ENCODE measurements at regions not wholly inside any gene's neighbourhood (a gene's known extent, or its start where the extent isn't known, plus 50 kb on each side); places are given as distances from the start of the nearest gene placed in this dataset.

DNA sequence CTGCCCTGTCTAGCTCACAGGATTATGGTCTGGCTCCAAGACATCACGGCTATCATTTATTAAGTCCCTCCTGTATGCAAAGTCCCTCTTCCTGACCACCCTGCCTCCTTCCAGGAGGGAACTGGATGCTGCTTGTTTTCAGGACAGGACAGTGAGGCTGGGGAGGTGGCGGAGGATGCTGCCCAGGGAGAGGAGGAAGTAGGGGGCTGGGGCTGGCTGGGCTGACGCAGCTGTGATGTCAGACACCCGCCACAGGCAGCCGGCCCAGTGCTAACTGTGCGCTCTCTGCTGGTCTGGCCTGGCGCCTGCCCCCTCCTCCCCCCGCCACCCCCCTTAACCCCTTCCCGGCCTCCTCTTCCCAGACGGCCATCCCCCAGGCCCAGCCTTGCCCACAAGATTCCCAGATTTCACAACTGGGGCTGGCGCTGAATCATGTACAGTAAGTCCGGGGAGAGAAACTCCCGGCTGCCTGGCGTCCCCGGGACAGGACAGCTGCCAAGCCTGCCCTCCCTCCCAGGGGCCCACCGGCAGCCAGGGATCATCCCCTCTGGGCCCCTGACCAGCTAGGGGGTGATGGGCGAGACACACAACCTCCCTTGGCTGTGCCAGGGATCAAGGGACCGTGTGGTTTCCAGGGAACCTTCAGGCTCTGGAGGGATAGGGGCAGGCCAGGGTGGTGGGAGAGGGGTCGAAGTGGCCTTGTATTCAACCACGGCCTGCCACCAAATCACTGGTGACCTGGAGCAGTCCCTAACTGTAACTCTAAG lies 118.1 kb downstream of the CEBPB start:
- no peaks in the 10 kb centered on the region for H3K36me3 Mint-ChIP-seq (ENCODE audit: insufficient read depth)
- peaks cover 0 to 2% of the 10 kb centered on the region in 2 donors for H3K4me1 Mint-ChIP-seq (ENCODE audit: low read depth in 2 of 2)
- H3K27me3 Mint-ChIP-seq: peaks cover 10 to 20% of the 10 kb centered on the region in 2 donors
- ATAC-seq (replicated peaks) (no peak), DNase-seq (no peak)
- H3K4me3 Mint-ChIP-seq: no peak overlapping the region
- no peak overlapping the region for H3K27ac Mint-ChIP-seq
- no peaks in the 10 kb centered on the region for H3K9me3 Mint-ChIP-seq

- H3K36me3 Mint-ChIP-seq (ENCODE audit: insufficient read depth): no peaks in the 10 kb centered on the region
- DNase-seq (no peak), ATAC-seq (replicated peaks) (no peak)
These were observed 118.7 kb downstream of the CEBPB start for GRCh38 chr20:50309280-50309763.

DNA sequence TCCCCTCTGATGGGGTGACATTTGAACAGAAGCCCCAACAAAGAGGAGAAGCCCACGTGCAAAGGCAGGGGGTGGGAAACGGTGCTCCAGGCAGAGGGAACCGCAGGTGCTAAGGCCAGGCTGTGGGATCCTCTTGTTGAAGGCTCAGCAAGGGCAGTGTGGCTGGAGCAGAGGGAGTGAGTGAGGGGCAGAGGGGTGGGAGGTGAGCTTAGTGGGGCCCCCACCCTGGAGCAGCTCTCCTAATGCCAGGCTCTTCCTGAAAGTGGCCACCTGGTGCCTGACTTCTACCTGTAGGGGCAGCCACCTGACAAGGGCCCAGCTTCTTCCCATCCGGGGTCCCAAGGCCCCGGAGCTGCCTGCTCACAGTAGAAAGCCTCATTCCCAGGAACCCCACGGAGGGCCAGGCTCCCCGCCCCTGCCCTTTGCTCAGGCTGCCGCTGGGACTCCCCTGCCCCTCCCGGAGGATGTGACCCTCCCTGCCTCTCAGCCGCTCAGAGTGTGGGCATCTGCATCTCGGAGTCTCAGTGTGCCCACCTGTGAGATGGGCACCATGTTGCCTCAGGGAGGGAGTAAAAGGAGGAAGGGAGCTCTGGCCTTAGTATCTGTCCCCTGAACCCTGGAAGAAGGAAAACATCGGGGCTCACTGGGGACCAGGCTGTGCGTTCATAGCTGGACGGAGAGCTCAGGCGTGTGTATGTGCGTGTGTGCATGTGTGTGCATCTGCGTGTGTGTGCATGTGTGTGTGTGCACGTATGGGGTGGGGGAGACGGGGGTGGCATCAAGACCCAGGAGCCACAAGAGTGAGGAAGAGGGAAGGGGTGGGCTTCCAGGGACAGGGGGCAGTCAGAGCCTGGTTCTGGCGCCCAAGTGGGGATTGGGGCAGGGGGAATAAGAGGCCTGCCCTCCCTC lies 119.4 kb downstream of the CEBPB start:
- Mint-ChIP-seq H3K27me3 (peaks cover 20 to 33% of the 10 kb centered on the region in 2 donors), H3K9me3 (no peaks in the 10 kb centered on the region), H3K27ac (no peak overlapping the region), H3K4me1 (ENCODE audit: low read depth in 2 of 2) (peaks cover 0 to 2% of the 10 kb centered on the region in 2 donors), H3K36me3 (ENCODE audit: insufficient read depth) (no peaks in the 10 kb centered on the region), H3K4me3 (no peak overlapping the region)
- DNase-seq: no peak
- no peak for ATAC-seq (replicated peaks)

More at GRCh38 chr20:50309280-50309763, 118.7 kb downstream of the CEBPB start:
- no peak overlapping the region for H3K27ac Mint-ChIP-seq
- no peaks in the 10 kb centered on the region for H3K9me3 Mint-ChIP-seq
- H3K27me3 Mint-ChIP-seq: peaks cover 16 to 26% of the 10 kb centered on the region in 2 donors
- H3K4me3 Mint-ChIP-seq: no peak overlapping the region
- H3K4me1 Mint-ChIP-seq (ENCODE audit: low read depth in 2 of 2): peaks cover 0 to 2% of the 10 kb centered on the region in 2 donors

- DNase-seq (no peak), ATAC-seq (replicated peaks) (peak; percentile 32)
- H3K4me3 Mint-ChIP-seq: no peak overlapping the region
- H3K4me1 Mint-ChIP-seq (ENCODE audit: low read depth in 2 of 2): peaks cover 0 to 2% of the 10 kb centered on the region in 2 donors
- no peaks in the 10 kb centered on the region for H3K36me3 Mint-ChIP-seq (ENCODE audit: insufficient read depth)
- peaks cover 20 to 34% of the 10 kb centered on the region in 2 donors for H3K27me3 Mint-ChIP-seq
- peak overlapping the region in 1 of 2 donors; percentile 22 for H3K27ac Mint-ChIP-seq
- H3K9me3 Mint-ChIP-seq: no peaks in the 10 kb centered on the region
These were observed 120.0 kb downstream of the CEBPB start for GRCh38 chr20:50310673-50311051.

GRCh38 chr20:50311308-50312001 lies 120.8 kb downstream of the CEBPB start:
- no peak overlapping the region for H3K4me3 Mint-ChIP-seq
- H3K27ac Mint-ChIP-seq: peak overlapping the region in 1 of 2 donors; percentile 22
- peaks cover 0 to 2% of the 10 kb centered on the region in 2 donors for H3K4me1 Mint-ChIP-seq (ENCODE audit: low read depth in 2 of 2)
- no peaks in the 10 kb centered on the region for H3K9me3 Mint-ChIP-seq
- ATAC-seq (replicated peaks): no peak
- H3K36me3 Mint-ChIP-seq (ENCODE audit: insufficient read depth): no peaks in the 10 kb centered on the region
- peaks cover 20 to 42% of the 10 kb centered on the region in 2 donors for H3K27me3 Mint-ChIP-seq
- DNase-seq: no peak

GRCh38 chr20:50312002-50312681 lies 121.5 kb downstream of the CEBPB start:
- H3K27me3 Mint-ChIP-seq: peaks cover 20 to 49% of the 10 kb centered on the region in 2 donors
- no peak overlapping the region for H3K27ac Mint-ChIP-seq
- no peaks in the 10 kb centered on the region for H3K9me3 Mint-ChIP-seq
- H3K4me3 Mint-ChIP-seq: no peak overlapping the region
- H3K36me3 Mint-ChIP-seq (ENCODE audit: insufficient read depth): no peaks in the 10 kb centered on the region
- no peak for ATAC-seq (replicated peaks)
- DNase-seq: no peak
- H3K4me1 Mint-ChIP-seq (ENCODE audit: low read depth in 2 of 2): peaks cover 0 to 2% of the 10 kb centered on the region in 2 donors

- DNase-seq: no peak
- Mint-ChIP-seq H3K27me3 (peaks cover 25 to 57% of the 10 kb centered on the region in 2 donors), H3K9me3 (no peaks in the 10 kb centered on the region), H3K27ac (no peak overlapping the region), H3K4me1 (ENCODE audit: low read depth in 2 of 2) (peaks cover 0 to 2% of the 10 kb centered on the region in 2 donors), H3K36me3 (ENCODE audit: insufficient read depth) (no peaks in the 10 kb centered on the region), H3K4me3 (no peak overlapping the region)
- ATAC-seq (replicated peaks): no peak
These were observed 122.3 kb downstream of the CEBPB start for GRCh38 chr20:50312682-50313521.

- H3K4me3 Mint-ChIP-seq: no peak overlapping the region
- H3K36me3 Mint-ChIP-seq (ENCODE audit: insufficient read depth): no peaks in the 10 kb centered on the region
- H3K27me3 Mint-ChIP-seq: peaks cover 27 to 62% of the 10 kb centered on the region in 2 donors
- peaks cover 0 to 2% of the 10 kb centered on the region in 2 donors for H3K4me1 Mint-ChIP-seq (ENCODE audit: low read depth in 2 of 2)
- H3K27ac Mint-ChIP-seq: no peak overlapping the region
- DNase-seq (no peak), ATAC-seq (replicated peaks) (no peak)
- H3K9me3 Mint-ChIP-seq: no peaks in the 10 kb centered on the region
These were observed 122.8 kb downstream of the CEBPB start for GRCh38 chr20:50313522-50313820.

DNA sequence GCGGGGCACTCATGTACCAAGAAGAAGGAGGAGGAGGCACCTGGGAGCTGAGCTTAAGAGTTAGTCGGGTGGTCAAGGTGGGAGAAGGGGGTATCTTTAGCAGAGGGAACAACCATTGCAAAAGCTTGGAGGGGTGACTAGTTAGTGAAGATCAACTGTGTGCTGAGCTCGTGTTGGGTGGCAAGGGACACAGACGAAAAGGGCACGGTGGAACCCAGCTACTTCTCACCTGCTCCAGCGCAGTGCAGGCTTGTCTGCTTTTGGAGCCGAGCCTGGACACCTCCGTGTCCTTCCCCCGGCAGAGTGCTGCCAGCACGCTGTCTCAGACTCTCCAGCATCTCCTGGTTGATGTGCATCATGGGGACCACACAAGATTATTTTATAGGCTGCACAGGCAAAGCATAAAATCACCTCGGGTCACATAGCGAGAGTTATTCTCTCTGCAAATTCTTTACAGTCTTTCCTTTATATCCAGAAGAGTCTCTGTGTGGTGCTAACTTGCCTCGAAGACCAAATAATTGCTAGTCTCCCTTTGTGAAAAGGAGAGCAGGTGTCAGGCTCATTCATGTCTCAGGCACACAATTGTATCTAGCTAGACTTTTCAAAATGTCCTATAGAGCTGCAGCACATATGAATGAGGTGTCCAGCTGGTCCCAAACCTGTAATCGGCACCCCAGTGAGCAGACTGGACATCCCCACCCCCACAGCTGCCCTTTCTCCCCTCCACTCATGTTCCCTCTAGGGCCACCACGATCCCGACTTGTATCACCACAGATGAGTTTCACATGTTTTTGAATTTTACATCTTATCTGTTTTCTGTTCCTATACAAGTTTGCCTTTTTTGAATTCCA lies 123.4 kb downstream of the CEBPB start:
- no peak for ATAC-seq (replicated peaks)
- no peaks in the 10 kb centered on the region for H3K9me3 Mint-ChIP-seq
- peaks cover 27 to 68% of the 10 kb centered on the region in 2 donors for H3K27me3 Mint-ChIP-seq
- no peak for DNase-seq
- H3K4me1 Mint-ChIP-seq (ENCODE audit: low read depth in 2 of 2): peaks cover 0 to 2% of the 10 kb centered on the region in 2 donors
- H3K27ac Mint-ChIP-seq: no peak overlapping the region
- H3K4me3 Mint-ChIP-seq: no peak overlapping the region
- H3K36me3 Mint-ChIP-seq (ENCODE audit: insufficient read depth): no peaks in the 10 kb centered on the region

GRCh38 chr20:50314678-50315335 lies 124.2 kb downstream of the CEBPB start:
- Mint-ChIP-seq H3K27me3 (peaks cover 27 to 72% of the 10 kb centered on the region in 2 donors), H3K4me1 (ENCODE audit: low read depth in 2 of 2) (peaks cover 0 to 2% of the 10 kb centered on the region in 2 donors), H3K27ac (no peak overlapping the region), H3K36me3 (ENCODE audit: insufficient read depth) (no peaks in the 10 kb centered on the region), H3K4me3 (no peak overlapping the region), H3K9me3 (no peaks in the 10 kb centered on the region)
- DNase-seq (no peak), ATAC-seq (replicated peaks) (no peak)

All from effector memory CD8-positive, alpha-beta T cell (primary cell).